Retinal pigment epithelial cell (primary cell): ENCODE measurements at regions not wholly inside any gene's neighbourhood (a gene's known extent, or its start where the extent isn't known, plus 50 kb on each side); places are given as distances from the start of the nearest gene placed in this dataset.

Experiments
- DNase-seq: peaks from one replicate; pipeline ENCODE4 v3.0.0-alpha.2; 2010; ENCODE audit warnings: low read depth
- H3K4me3 ChIP-seq: 2 replicates; pipeline ENCODE4 v1.5.1; 2011; ENCODE audit warnings: mild to moderate bottlenecking, low read length, control low read depth, moderate library complexity
- CTCF ChIP-seq: conservative IDR thresholded peaks from 2 replicates; pipeline ENCODE4 v1.5.1; 2011; ENCODE audit warnings: low read depth, low read length, control low read depth, inconsistent platforms

GRCh38 chr12:98172801-98173200, 342.6 kb upstream of the TMPO start:
- TF ChIP-seq CTCF: no peak
- DNase-seq: no peak
- H3K4me3 ChIP-seq: no peak overlapping the region

GRCh38 chr12:98173773-98174427, 341.5 kb upstream of the TMPO start:
- DNase-seq: no peak
- no peak for TF ChIP-seq CTCF

GRCh38 chr12:98174428-98174809, 341.0 kb upstream of the TMPO start:
- H3K4me3 ChIP-seq: no peak overlapping the region
- no peak for TF ChIP-seq CTCF
- DNase-seq: no peak

More at GRCh38 chr12:98173773-98174427, 341.5 kb upstream of the TMPO start:
- H3K4me3 ChIP-seq: no peak overlapping the region

GRCh38 chr12:98178126-98178525, 337.3 kb upstream of the TMPO start:
- H3K4me3 ChIP-seq: no peak overlapping the region
- TF ChIP-seq CTCF: no peak

GRCh38 chr12:98179151-98179550, 336.2 kb upstream of the TMPO start:
- no peak for TF ChIP-seq CTCF
- H3K4me3 ChIP-seq: no peak overlapping the region
- DNase-seq: no peak

More at GRCh38 chr12:98178126-98178525, 337.3 kb upstream of the TMPO start:
- DNase-seq: no peak

- DNase-seq: no peak
- TF ChIP-seq CTCF: no peak
- no peak overlapping the region for H3K4me3 ChIP-seq
Measured at GRCh38 chr12:98180603-98181002, 334.8 kb upstream of the TMPO start.

GRCh38 chr12:98182821-98183220, 332.6 kb upstream of the TMPO start:
- TF ChIP-seq CTCF: no peak
- no peak overlapping the region for H3K4me3 ChIP-seq
- no peak for DNase-seq
